Cardiac fibroblast (primary cell): ENCODE measurements at regions not wholly inside any gene's neighbourhood (a gene's known extent, or its start where the extent isn't known, plus 50 kb on each side); places are given as distances from the start of the nearest gene placed in this dataset.

Source experiments
- DNase-seq, 2 donors: peaks; one replicate each; pipeline versions ENCODE4 v3.0.0 to v3.0.0-alpha.2; 2010; ENCODE audit warnings: low read depth in 2 of 2
- H3K4me3 ChIP-seq, 2 donors: replicated peaks in 1 of 2; 1 replicate in 1 of 2; 2 replicates in 1 of 2; pipeline ENCODE4 v1.5.1; 2011; ENCODE audit warnings: low read depth in 2 of 2, low read length in 2 of 2, mild to moderate bottlenecking in 2 of 2, moderate library complexity in 1 of 2
- TF ChIP-seq, protein P1 (sequence below): IDR thresholded peaks from one replicate; pipeline ENCODE4 v1.5.1; 2011; ENCODE audit warnings: low read depth, mild to moderate bottlenecking, low read length, inconsistent platforms

DNA sequence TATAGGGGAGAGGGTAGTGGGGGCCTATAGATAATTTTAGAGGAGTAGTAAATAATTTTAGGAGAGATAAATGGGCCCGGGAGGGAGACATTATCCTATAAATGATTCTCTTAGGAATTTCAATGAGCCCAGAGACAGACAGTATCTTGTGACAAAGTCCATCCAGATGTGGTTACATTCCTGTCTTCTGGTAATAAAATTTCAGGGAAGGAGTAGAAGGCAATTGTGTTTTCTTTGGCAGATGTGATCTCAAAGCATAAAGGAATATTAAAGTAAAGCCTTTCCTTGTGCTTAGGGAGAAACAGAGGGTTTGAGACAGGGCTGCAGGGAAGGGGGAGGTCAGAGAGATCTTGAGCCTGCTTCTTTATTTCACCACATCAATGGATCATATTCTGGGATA is 979.8 kb upstream of the GJE1 start:
- TF ChIP-seq, protein P1, sequence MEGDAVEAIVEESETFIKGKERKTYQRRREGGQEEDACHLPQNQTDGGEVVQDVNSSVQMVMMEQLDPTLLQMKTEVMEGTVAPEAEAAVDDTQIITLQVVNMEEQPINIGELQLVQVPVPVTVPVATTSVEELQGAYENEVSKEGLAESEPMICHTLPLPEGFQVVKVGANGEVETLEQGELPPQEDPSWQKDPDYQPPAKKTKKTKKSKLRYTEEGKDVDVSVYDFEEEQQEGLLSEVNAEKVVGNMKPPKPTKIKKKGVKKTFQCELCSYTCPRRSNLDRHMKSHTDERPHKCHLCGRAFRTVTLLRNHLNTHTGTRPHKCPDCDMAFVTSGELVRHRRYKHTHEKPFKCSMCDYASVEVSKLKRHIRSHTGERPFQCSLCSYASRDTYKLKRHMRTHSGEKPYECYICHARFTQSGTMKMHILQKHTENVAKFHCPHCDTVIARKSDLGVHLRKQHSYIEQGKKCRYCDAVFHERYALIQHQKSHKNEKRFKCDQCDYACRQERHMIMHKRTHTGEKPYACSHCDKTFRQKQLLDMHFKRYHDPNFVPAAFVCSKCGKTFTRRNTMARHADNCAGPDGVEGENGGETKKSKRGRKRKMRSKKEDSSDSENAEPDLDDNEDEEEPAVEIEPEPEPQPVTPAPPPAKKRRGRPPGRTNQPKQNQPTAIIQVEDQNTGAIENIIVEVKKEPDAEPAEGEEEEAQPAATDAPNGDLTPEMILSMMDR = no peak
- no peak overlapping the region for H3K4me3 ChIP-seq
- no peak for DNase-seq

DNA sequence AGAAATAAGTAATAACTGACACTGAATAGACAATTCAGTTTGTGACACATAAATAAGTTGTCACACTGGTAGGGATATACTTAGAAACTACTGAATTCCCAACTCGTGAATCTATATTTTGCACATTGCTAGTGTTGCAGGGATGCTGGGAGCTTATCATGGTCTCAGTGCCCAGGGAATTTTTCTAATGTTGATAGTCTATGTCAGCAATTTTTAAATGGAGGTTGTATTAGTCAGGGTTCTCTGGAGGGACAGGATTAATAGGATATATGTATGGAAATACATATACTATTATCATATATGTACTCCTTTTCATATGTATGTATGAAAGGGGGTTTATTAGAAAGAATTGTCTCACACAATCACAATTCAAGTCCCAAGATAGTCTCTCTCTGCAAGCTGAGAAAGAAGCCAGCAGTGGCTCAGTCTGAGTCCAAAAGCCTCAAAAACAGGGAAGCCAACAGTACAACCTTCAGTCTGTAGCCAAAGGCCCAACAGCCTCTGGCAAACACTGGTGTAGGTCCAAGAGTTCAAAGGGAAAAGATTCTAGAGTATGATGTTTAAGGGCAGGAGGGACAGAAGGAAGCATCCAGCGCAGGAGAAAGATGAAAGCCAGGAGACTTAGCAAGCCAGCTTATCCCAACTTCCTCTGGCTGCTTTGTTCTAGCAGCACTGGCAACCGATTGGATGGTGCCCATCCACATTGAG is 980.9 kb upstream of the GJE1 start:
- TF ChIP-seq, protein P1 = no peak
- no peak for DNase-seq

DNA sequence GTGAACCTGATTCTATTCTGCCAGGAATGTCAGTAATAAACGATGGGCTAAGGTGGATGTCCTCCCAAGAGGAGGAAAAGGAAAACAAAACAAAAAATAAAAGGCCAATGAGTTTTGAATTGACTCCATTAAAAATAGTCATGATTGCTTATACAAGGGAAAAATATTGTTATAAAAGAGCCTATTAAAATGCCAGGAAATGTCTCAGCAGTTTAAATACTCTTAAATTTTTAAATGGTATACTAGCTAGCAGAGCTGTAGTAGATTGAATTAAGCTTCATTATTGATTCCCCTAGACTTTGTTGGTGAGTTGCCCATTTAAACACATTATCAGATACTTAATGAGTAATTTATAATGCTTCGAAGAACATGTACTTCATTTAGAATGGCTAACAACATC is 990.9 kb upstream of the GJE1 start:
- no peak overlapping the region for H3K4me3 ChIP-seq
- no peak for DNase-seq
- TF ChIP-seq, protein P1 = no peak

More for the DNA sequence above, 980.9 kb upstream of the GJE1 start:
- H3K4me3 ChIP-seq = no peak overlapping the region

DNA sequence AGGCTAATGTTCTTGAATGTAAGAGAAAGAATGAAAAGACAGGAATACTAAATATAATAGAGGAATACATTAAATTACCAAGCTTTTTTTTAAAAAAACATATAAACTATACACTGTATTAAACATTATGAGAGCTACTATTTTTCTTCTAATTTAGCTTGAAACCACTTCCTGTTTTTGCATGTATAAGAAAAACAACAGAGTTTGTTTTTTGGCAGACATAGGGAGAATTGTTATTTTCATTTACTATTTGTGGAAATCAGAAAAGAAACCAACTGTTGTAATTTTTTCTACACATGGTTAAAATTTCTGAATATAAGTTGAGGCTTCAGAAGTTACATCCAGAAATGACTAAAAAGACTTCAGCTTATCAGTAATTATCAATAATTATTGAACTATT is 991.8 kb upstream of the GJE1 start:
- no peak for DNase-seq
- H3K4me3 ChIP-seq = no peak overlapping the region
- TF ChIP-seq, protein P1 = no peak

DNA sequence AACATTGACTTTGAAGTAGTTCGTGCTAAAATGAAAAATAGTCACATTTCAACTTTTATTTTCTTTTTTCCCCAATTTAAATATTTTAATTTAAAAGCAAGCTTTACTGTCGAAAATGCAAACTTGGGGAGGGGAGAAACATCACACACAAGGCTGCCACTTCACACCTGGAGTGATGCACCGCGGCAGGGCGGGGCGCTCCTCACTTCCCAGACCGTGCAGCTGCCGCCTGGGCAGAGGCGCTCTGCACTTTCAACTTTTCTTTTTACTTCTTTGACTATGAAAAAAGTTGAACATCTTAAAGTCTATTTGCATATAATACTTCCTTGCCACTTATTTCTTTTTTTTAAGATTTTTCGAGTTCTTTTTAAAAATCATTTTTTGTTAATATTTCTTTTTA is 993.3 kb upstream of the GJE1 start:
- no peak for DNase-seq
- TF ChIP-seq, protein P1 = no peak

DNA sequence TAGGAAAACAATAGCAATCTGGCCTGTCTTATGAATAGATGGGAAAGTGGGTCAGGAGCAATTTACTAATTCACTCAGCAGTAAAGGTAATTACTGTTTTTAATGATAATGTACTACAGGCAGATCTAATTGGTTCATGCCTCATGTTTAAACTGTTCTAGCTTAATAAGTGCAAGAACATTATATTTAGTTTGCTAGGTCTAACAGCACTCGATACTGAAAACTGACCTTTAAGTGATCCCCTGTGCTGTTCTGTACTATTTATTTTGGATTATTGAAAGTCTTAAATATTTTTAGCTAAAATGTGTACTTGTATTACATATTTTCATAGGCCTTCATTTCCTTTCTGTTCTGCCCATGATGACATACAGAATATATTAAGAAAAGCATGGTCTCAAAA is 998.0 kb upstream of the GJE1 start:
- TF ChIP-seq, protein P1 = no peak
- no peak overlapping the region for H3K4me3 ChIP-seq
- DNase-seq = no peak

More for the DNA sequence above, 993.3 kb upstream of the GJE1 start:
- H3K4me3 ChIP-seq = no peak overlapping the region

DNA sequence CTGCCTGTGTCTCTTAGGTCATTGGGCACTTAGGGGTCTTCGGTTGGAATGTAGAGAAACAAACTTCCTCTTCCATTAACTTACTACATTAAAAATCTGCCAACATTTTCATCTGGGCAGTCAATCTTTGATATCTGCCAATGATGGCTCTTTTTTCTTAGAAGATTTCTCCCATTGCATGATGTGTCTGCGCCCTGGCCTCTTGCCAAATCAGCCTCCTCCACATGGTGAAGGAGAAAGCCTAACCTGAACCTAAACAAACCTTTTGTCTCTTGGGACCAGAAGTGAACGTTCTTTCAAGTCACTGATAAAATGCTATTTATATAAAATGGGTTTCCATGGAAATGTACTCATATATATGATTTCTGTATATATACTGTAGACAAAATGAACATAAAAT is 998.9 kb upstream of the GJE1 start:
- DNase-seq = no peak
- TF ChIP-seq, protein P1 = no peak
- H3K4me3 ChIP-seq = no peak overlapping the region
